Right ventricle myocardium superior (tissue), 1 donor: ENCODE measurements at regions not wholly inside any gene's neighbourhood (a gene's known extent, or its start where the extent isn't known, plus 50 kb on each side); places are given as distances from the start of the nearest gene placed in this dataset.

Experiments
- ATAC-seq: fragments of 200-7000 bp; cut with Tn5 transposase; one replicate; pipeline ENCODE4 v1.9.1; 2020; ENCODE audit warnings: mild to moderate bottlenecking; ENCODE audit not compliant: poor library complexity
- DNase-seq: peaks from one replicate; pipeline ENCODE4 v3.0.0-alpha.2; 2020
- intact Hi-C: fragments of 100-400 bp; cut with DNase I; formaldehyde crosslinking; loops from one replicate; pipeline ENCODE4 v1.11.2; 2022
- donor health status: DM: no; HTN: yes; CAD: no; lungs with severe emphysema.

DNA sequence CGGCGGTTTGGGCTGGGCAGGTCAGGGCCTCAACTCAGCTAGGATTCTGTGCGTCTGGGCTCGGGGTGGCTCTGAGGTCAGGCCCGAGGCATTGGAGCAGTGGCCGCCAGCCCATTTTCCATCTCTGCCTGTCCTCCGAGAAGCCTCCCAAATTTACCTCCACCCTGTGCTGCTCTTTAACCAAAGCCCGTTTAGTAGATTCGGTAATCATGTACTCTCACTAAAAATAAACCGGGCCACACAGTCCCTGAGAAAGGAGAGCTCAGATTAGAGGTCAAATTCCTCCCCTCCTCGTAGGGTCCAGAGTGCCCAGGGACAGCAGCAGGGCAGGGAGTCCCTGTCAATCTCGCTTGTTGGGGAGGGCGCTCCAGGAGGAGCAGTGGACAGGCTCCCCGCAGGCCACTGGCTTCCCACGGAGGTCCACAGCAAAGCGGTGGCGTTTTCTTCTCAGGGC, 88.7 kb upstream of the CHST15 start:
- no peak for DNase-seq
- peak; percentile 89 for ATAC-seq
- intact Hi-C loops, result no loop called here

- ATAC-seq, result no peak
- intact Hi-C loops, result no loop called here
- no peak for DNase-seq
Observed at GRCh38 chr10:124181656-124182055, 88.3 kb upstream of the CHST15 start.

GRCh38 chr10:124180947-124181549, 87.7 kb upstream of the CHST15 start:
- DNase-seq (no peak), ATAC-seq (no peak)
- intact Hi-C loops, result no loop called here

GRCh38 chr10:124180044-124180745, 86.8 kb upstream of the CHST15 start:
- DNase-seq (no peak), ATAC-seq (no peak)
- intact Hi-C loops, result no loop called here

DNA sequence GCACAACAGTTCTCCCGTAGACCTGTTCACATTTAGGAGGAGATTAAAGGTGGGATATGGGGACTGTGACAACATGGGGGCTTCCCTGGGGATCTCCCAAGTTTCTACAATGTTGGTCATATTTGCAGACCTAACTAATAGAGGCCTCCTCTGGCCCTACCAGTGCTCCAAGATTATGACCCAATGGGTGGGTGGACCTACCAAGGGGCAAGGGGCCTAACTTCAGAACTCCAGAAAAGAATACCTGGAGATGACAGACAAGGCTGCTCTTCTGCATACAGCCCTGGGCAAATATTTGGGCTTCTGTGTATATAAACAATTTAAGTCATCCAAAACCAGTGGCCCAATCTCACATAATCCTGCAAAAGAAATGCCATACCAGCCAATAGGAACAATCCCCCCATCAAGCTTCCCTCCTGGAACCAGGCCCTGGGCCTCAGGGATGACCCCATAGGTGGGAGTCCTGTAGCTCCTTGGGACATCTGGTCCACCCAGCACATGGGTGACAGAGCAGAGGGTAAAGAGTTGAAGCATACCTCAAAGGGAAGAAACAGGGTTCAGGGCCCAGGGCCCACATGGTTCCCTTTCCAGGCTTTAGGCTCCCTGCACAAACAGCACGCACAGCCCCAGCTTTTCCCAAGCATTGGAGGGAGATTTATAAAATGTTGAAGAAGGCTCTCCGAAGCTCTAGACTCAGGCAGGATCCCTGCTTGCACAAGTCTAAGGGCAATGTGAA, 86.1 kb upstream of the CHST15 start:
- intact Hi-C loops, result no loop called here
- DNase-seq (no peak), ATAC-seq (no peak)

- intact Hi-C loops, result no loop called here
- ATAC-seq (no peak), DNase-seq (no peak)
Observed at GRCh38 chr10:124177180-124177518, 83.8 kb upstream of the CHST15 start.

GRCh38 chr10:124176349-124177179, 83.2 kb upstream of the CHST15 start:
- DNase-seq (no peak), ATAC-seq (no peak)
- intact Hi-C loops, result no loop called here

DNA sequence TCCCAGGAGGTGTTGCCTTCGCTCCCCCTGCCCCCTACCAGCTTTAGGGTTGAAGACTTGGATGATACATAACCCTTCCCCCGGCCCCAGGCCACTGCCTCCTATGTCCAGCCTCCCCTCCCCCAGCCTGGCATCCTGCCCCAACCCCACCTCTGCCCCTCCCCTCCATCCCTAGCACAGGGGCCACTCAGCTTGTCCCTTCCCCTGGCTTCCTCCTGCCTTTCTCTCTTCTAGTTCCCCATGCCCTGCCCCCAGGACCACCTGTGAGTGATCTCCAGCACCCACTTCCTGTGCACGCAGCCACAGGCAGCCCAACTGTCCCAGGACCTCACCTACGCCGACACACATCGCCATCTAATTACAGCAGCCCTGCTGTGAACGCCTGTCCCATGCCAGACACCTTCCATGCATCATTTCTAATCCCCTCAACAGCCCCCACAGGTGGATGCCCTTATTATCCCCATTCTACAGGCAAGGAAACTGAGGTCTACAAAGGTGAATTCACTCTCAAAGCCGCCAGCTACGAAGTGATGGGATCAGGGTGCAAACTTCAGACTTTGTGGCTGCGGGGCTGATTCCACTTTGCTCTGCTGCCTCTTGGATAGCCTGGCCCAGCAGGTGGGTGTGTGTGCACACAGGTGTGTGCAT, 82.4 kb upstream of the CHST15 start:
- no peak for ATAC-seq
- no peak for DNase-seq
- intact Hi-C loops, result no loop called here

GRCh38 chr10:124174673-124175645, 81.6 kb upstream of the CHST15 start:
- intact Hi-C loops, result no loop called here
- ATAC-seq, result no peak
- no peak for DNase-seq

DNA sequence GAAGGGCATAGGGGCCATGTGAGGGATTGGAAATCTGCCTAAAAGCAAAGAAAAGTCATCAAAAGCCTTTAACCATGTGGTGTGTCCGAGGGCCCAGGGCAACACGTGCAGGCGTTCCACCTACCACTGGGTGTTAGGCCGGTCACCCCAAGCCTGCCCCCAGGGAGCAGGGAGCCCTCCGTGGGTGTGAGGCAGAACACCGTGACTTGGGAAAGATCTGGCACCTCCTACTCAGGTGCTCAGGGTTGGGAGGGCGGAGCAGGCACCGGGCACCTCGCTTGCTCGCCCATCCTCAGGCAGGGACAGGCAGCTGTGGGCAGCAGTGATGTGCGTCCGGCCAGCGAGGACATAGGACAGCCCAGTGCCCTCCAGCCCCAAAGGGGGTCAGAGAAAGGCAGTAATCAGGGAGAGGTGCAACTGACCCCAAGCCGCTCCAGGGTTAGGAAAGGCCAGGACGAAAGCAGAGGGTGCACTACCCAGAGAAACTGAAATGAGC, 80.7 kb upstream of the CHST15 start:
- ATAC-seq, result no peak
- intact Hi-C loops, result no loop called here
- DNase-seq, result no peak

DNA sequence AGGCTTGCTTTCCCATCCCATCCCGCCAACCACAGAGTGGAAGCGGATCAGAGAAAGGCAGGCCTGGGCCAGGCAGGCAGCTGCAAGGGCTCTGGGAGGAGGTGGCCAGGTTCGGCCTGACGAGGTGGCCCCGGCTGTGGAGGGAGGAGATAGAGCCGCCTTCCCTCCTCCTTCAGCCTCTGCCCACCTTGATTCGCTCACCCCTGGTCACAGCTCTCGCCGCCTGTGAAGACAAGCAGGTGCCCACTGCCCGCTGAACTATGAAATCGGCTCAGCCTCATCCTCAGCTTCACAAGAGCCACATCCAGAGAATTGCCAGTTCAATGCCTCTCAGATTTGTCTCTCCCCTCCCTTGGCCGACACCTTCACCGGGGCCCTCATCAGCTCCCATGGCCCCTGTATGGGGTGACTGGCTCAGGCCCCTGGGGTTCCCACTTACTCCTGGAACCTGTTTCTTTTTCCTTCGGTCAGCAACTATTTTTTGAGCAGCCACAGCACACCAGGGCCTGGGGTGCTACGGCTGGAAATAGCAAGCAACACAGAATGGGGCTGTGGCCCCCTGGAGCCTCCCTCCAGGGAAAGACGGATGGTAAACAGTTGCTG, 80.0 kb upstream of the CHST15 start:
- ATAC-seq (no peak), DNase-seq (no peak)
- intact Hi-C loops, result no loop called here

GRCh38 chr10:124172181-124172916, 79.0 kb upstream of the CHST15 start:
- intact Hi-C loops, result no loop called here
- DNase-seq, result no peak
- no peak for ATAC-seq

GRCh38 chr10:124171561-124171960, 78.2 kb upstream of the CHST15 start:
- ATAC-seq (no peak), DNase-seq (no peak)
- intact Hi-C loops, result no loop called here

DNA sequence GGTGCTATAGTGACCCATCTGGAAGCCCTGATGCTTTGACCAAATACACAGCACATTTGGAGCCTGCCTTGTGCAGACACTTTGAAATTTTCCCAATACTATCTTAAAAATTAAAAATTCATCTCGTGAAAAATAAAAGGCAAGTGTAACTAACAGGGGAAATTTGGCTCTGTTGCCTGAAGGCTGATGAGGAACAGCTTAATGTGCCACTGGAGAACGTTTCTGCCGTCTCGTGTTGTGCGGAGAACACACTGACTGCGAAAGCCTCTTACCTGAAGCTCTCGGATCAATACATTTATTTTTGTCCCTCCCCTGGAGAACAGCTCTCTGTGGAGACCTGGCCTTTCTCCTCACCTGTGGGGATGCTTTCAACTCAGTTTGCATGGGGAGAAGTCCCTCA, 77.2 kb upstream of the CHST15 start:
- no peak for ATAC-seq
- intact Hi-C loops, result no loop called here

DNA sequence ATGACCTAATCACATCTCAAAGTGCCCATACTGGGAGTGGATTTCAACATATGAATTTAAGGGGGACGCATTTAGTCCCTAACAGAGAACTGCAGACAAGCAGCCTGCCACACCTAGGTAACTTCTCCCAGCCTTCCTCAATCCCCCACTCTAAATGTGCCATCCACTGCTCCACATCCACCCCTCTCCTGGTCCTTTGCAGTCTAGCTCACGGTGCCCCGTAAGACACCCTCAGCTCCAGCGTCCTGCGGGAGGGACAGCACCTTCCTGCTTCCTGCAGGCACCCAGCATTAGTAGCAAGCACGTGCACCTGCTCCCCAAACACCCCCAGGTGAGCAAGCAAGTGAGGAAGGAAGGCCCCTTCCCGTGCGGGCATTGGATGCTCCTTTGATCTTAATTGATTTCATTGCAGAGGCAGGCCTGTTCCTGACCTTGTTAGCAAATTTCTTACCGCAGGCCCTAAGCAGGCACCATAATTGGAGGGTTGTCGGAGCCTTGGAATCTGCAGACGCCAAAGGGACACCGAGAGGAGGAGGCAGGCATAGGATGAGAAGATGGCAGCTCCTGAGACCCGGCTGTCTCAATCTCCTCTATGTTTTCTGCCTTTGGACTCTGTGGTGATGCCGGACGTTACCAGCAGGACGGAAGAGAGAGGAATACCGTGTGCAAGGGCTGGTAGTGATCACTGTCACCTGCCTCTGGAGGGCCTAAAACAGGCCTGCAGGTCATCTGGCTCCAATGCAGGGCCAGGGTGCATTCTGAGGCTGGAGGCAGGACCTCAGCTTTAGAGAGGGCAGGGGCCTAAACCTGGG, 75.8 kb upstream of the CHST15 start:
- intact Hi-C loops, result no loop called here
- DNase-seq (no peak), ATAC-seq (no peak)

More for the DNA sequence above, 77.2 kb upstream of the CHST15 start:
- DNase-seq, result no peak

DNA sequence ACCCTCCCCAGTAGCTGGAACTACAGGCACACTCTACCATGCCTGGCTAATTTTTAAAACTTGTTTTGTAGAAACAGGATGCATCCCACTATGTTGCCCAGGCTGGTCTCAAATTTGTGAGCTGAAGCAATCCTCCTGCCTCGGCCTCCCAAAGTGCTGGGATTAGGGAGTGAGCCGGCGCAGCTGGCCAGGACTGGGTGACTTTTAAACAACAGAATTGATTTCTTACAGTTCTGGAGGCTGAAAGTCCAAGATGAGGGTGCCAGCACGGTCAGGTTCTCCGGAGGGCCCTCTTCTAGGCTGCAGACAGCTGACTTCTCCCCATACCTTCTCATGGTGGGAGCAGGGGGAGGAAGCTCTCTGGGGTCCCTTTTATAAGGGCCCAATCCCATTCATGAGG, 75.2 kb upstream of the CHST15 start:
- DNase-seq, result no peak
- intact Hi-C loops, result no loop called here
- no peak for ATAC-seq
